ENCODE measurements at regions not wholly inside any gene's neighbourhood (a gene's known extent, or its start where the extent isn't known, plus 50 kb on each side); places are given as distances from the start of the nearest gene placed in this dataset.
"Not testable (repeated sequence)": the region's sequence is repeated elsewhere in the genome, so short reads cannot be mapped to it uniquely, and the experiment has no call there.

GRCh38 chr2:89969190-89969589, 1277.7 kb downstream of the RPIA start:
- not testable (repeated sequence) for H3K4me1 Mint-ChIP-seq (ENCODE audit: low read depth, unreplicated experiment); H3K27ac Mint-ChIP-seq (ENCODE audit: unreplicated experiment); H3K36me3 Mint-ChIP-seq (ENCODE audit: unreplicated experiment); H3K9me3 Mint-ChIP-seq (ENCODE audit: unreplicated experiment); H3K4me3 Mint-ChIP-seq (ENCODE audit: unreplicated experiment); DNase-seq; H3K27me3 Mint-ChIP-seq (ENCODE audit: unreplicated experiment)

GRCh38 chr2:89973849-89974248, 1282.4 kb downstream of the RPIA start:
- not testable (repeated sequence) for H3K4me1 Mint-ChIP-seq (ENCODE audit: low read depth, unreplicated experiment); H3K9me3 Mint-ChIP-seq (ENCODE audit: unreplicated experiment); H3K27me3 Mint-ChIP-seq (ENCODE audit: unreplicated experiment); H3K27ac Mint-ChIP-seq (ENCODE audit: unreplicated experiment); H3K36me3 Mint-ChIP-seq (ENCODE audit: unreplicated experiment); H3K4me3 Mint-ChIP-seq (ENCODE audit: unreplicated experiment); DNase-seq

GRCh38 chr2:89979826-89980537, 1288.5 kb downstream of the RPIA start:
- H3K36me3 Mint-ChIP-seq (ENCODE audit: unreplicated experiment); H3K27me3 Mint-ChIP-seq (ENCODE audit: unreplicated experiment); H3K4me3 Mint-ChIP-seq (ENCODE audit: unreplicated experiment); H3K9me3 Mint-ChIP-seq (ENCODE audit: unreplicated experiment); DNase-seq: not testable (repeated sequence)
- peaks cover 20% of the 10 kb centered on the region for H3K4me1 Mint-ChIP-seq (ENCODE audit: low read depth, unreplicated experiment)
- H3K27ac Mint-ChIP-seq (ENCODE audit: unreplicated experiment), result peak overlapping the region; percentile 33

GRCh38 chr2:89982246-89982645, 1290.8 kb downstream of the RPIA start:
- DNase-seq; H3K27me3 Mint-ChIP-seq (ENCODE audit: unreplicated experiment); H3K27ac Mint-ChIP-seq (ENCODE audit: unreplicated experiment); H3K36me3 Mint-ChIP-seq (ENCODE audit: unreplicated experiment); H3K4me3 Mint-ChIP-seq (ENCODE audit: unreplicated experiment); H3K9me3 Mint-ChIP-seq (ENCODE audit: unreplicated experiment): not testable (repeated sequence)
- peaks cover 20% of the 10 kb centered on the region for H3K4me1 Mint-ChIP-seq (ENCODE audit: low read depth, unreplicated experiment)

GRCh38 chr2:89985650-89986049, 1294.2 kb downstream of the RPIA start:
- not testable (repeated sequence) for H3K27ac Mint-ChIP-seq (ENCODE audit: unreplicated experiment); DNase-seq; H3K4me3 Mint-ChIP-seq (ENCODE audit: unreplicated experiment); H3K4me1 Mint-ChIP-seq (ENCODE audit: low read depth, unreplicated experiment); H3K9me3 Mint-ChIP-seq (ENCODE audit: unreplicated experiment); H3K27me3 Mint-ChIP-seq (ENCODE audit: unreplicated experiment); H3K36me3 Mint-ChIP-seq (ENCODE audit: unreplicated experiment)

- not testable (repeated sequence) for H3K27me3 Mint-ChIP-seq (ENCODE audit: unreplicated experiment); H3K36me3 Mint-ChIP-seq (ENCODE audit: unreplicated experiment); H3K4me3 Mint-ChIP-seq (ENCODE audit: unreplicated experiment); H3K9me3 Mint-ChIP-seq (ENCODE audit: unreplicated experiment); DNase-seq; H3K27ac Mint-ChIP-seq (ENCODE audit: unreplicated experiment); H3K4me1 Mint-ChIP-seq (ENCODE audit: low read depth, unreplicated experiment)
These were observed 1295.1 kb downstream of the RPIA start for GRCh38 chr2:89986532-89986931.

- not testable (repeated sequence) for H3K27me3 Mint-ChIP-seq (ENCODE audit: unreplicated experiment); H3K4me1 Mint-ChIP-seq (ENCODE audit: low read depth, unreplicated experiment); H3K36me3 Mint-ChIP-seq (ENCODE audit: unreplicated experiment); H3K9me3 Mint-ChIP-seq (ENCODE audit: unreplicated experiment); H3K27ac Mint-ChIP-seq (ENCODE audit: unreplicated experiment); H3K4me3 Mint-ChIP-seq (ENCODE audit: unreplicated experiment); DNase-seq
These were observed 1305.3 kb downstream of the RPIA start for GRCh38 chr2:89996779-89997178.

- H3K27me3 Mint-ChIP-seq (ENCODE audit: unreplicated experiment); H3K9me3 Mint-ChIP-seq (ENCODE audit: unreplicated experiment); H3K4me1 Mint-ChIP-seq (ENCODE audit: low read depth, unreplicated experiment); DNase-seq; H3K27ac Mint-ChIP-seq (ENCODE audit: unreplicated experiment); H3K36me3 Mint-ChIP-seq (ENCODE audit: unreplicated experiment); H3K4me3 Mint-ChIP-seq (ENCODE audit: unreplicated experiment): not testable (repeated sequence)
These were observed 1313.1 kb downstream of the RPIA start for GRCh38 chr2:90004553-90004952.

- H3K4me1 Mint-ChIP-seq (ENCODE audit: low read depth, unreplicated experiment); H3K9me3 Mint-ChIP-seq (ENCODE audit: unreplicated experiment); H3K36me3 Mint-ChIP-seq (ENCODE audit: unreplicated experiment); H3K4me3 Mint-ChIP-seq (ENCODE audit: unreplicated experiment); DNase-seq; H3K27me3 Mint-ChIP-seq (ENCODE audit: unreplicated experiment); H3K27ac Mint-ChIP-seq (ENCODE audit: unreplicated experiment): not testable (repeated sequence)
These were observed 1319.1 kb downstream of the RPIA start for GRCh38 chr2:90010442-90011100.

- H3K27ac Mint-ChIP-seq (ENCODE audit: unreplicated experiment); H3K9me3 Mint-ChIP-seq (ENCODE audit: unreplicated experiment); H3K27me3 Mint-ChIP-seq (ENCODE audit: unreplicated experiment); H3K36me3 Mint-ChIP-seq (ENCODE audit: unreplicated experiment); H3K4me1 Mint-ChIP-seq (ENCODE audit: low read depth, unreplicated experiment); H3K4me3 Mint-ChIP-seq (ENCODE audit: unreplicated experiment); DNase-seq: not testable (repeated sequence)
These were observed 1319.6 kb downstream of the RPIA start for GRCh38 chr2:90011101-90011443.

- not testable (repeated sequence) for H3K27ac Mint-ChIP-seq (ENCODE audit: unreplicated experiment); H3K27me3 Mint-ChIP-seq (ENCODE audit: unreplicated experiment); DNase-seq; H3K9me3 Mint-ChIP-seq (ENCODE audit: unreplicated experiment); H3K4me1 Mint-ChIP-seq (ENCODE audit: low read depth, unreplicated experiment); H3K36me3 Mint-ChIP-seq (ENCODE audit: unreplicated experiment); H3K4me3 Mint-ChIP-seq (ENCODE audit: unreplicated experiment)
These were observed 1328.4 kb downstream of the RPIA start for GRCh38 chr2:90019908-90020307.
